DMS53 (cell line): ENCODE measurements at regions not wholly inside any gene's neighbourhood (a gene's known extent, or its start where the extent isn't known, plus 50 kb on each side); places are given as distances from the start of the nearest gene placed in this dataset.

Experiments used
- DNase-seq: peaks from one replicate; lab custom pipeline; 2025; lab: John Stamatoyannopoulos, UW

DNA sequence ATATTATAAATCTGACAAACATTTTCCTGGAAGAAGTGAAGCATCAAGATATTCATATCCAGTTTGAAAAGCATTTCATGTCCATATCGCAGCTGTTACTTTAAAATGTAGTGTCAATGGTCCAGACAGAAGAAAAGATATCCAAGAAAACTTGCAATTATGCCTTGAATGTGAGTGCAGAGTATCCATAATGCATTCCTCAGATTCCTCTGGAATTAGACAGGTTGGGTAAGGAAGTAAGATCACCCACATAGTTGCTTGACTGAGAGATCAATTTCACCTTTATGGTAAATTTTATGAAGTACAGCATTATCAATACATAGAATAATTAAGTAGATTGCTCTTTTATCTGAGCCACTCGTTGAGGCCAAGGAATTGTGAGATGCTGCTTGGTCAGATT, 327.0 kb upstream of the SLITRK5 start:
- no peak for DNase-seq

GRCh38 chr13:87355451-87355850, 315.7 kb upstream of the SLITRK5 start:
- no peak for DNase-seq

DNA sequence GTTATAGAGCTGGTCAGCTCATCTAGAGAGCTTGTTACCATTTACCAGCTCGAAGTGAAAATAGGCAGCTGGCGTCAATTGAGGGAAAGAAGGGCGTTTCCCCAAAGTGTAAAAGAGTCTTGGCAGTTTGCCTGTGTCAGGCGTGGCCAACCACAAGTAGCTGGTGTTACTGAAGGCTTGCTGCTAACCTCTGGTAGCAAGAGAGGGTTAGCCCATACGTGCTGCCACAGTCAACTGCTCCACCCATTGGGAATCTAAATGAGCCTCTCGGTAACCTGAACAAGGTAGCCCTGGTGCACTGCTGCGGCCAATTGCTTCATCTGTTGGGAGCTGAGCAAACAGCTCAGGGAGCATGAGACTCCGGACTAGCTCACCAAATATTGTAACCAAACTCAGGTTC, 314.9 kb upstream of the SLITRK5 start:
- no peak for DNase-seq

GRCh38 chr13:87358319-87358718, 312.9 kb upstream of the SLITRK5 start:
- DNase-seq, result no peak

DNA sequence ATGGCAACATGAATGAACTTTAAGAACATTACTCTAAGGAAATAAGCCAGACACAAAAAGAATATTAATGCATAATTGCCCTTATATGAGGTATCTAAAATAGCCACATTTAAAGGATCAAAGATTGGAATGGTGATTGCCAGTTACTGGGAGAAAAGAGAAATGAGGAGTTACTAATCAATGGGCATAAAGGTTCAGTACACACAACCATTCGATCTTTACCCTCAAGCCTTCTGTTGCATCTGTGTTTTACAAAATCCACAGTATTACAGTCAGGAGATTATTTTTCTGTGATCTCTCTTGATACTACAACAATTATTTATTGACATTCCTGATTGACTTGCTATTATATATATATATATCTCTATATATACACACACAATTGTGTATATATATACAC, 310.0 kb upstream of the SLITRK5 start:
- DNase-seq, result no peak

- DNase-seq, result no peak
Observed at GRCh38 chr13:87368639-87369038, 302.5 kb upstream of the SLITRK5 start.

DNA sequence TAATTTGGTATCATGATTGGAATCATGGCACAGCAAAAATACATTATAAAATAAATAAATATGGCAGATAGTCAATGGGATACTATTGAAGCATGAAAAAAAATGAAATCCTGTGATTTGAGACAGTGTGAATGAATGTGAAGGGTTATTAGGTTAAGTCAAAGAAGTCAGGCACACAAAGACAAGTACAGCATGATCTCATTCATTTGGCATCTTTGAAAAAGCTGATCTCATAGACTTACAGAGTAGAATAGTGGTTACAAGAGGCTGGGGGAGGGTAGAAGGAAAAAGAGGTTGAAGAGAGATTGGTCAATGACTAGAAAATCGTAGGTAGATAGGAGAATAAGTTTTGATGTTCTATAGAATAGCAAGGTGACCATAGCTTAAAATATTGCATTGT, 295.1 kb upstream of the SLITRK5 start:
- peak; percentile 3 for DNase-seq

DNA sequence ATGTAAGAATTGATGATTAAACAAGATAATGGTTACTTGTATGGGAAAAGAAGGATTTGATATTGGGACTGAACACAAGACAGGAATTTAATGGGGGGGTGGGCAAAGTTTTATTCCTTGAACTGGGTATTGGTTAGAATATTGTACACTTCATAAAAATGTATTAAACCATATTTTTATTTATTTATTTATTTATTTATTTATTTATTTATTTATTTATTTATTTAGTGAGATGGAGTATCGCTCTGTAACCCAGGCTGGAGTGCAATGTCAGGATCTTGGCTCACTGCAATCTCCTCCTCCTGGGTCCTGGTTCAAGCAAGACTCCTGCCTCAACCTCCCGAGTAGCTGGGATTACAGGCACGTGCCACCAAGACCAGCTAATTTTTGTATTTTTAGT, 287.1 kb upstream of the SLITRK5 start:
- no peak for DNase-seq

- no peak for DNase-seq
Observed at GRCh38 chr13:87393358-87393757, 277.8 kb upstream of the SLITRK5 start.

DNA sequence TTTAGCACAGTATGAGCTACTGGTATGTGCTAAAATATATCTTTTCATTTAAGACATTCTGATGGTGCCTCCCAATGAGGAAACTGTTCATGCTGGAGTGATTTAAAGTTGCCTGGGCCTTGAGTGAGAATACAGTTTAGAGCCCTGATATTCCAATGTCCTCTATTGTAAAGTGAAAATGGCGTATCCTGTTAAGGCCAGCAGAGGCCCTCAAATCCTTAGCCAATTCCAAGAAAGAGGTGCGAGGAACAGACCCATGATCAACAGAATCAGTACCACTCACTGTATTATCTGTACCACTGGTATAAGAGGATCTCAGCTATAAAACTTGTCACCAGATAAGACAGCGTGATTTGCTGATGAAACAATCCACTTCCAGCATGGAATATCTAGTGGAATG, 273.1 kb upstream of the SLITRK5 start:
- no peak for DNase-seq

GRCh38 chr13:87403748-87404432, 267.3 kb upstream of the SLITRK5 start:
- DNase-seq, result no peak

DNA sequence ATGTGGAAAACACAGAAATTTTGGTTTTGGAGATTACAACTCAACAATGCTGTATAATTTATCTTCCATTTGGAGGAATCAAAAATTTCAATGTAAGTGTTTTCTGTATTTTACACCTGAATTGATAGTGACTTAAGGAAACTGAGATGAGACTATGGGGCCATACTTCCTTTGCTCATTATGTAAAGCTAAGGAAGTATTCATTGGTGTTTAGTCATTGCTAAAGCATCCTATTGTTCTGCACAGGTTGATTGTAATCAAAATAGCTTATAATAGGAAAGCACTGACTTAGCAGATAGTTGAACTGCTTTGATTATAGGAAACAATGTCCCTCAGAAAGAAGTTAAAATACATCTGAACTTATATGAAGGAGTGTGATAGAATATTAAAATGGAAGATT, 244.4 kb upstream of the SLITRK5 start:
- no peak for DNase-seq

DNA sequence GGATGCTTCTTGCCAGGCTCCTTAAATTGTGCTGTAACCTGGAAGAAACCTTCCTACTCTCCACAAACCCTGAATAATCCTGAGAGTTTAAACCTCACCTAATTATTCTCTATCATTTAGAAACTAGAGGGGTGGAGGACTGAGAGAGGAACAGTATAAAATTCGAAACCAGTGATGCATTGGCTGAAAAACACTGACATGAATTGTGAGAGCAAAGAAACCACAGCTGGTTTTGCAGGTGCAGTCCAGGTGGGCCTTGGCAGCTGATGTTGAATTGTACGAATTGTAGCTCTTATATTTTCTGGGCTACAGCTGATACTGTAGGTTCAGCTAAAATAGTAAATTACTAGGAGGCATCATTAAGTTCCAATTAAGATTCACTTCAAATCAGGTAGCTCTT, 227.0 kb upstream of the SLITRK5 start:
- no peak for DNase-seq

DNA sequence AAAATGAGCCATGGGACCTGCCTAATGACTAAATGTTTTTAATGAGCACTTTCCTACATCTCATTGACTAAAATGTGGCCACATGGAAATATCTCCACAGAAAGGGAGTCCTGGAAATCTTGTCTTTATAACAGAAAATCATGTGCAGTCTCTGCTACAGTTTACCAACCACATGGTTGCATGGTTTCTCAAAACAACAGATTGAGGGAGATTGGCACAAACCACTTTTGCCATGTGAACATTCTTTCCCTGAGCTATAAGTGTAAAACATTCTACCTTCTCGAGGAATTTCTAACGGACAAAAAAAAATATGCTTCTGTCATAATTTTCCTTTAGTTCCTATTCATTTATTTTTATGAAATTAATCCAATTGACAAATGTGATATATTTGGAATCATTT, 218.9 kb upstream of the SLITRK5 start:
- no peak for DNase-seq

GRCh38 chr13:87453244-87453643, 217.9 kb upstream of the SLITRK5 start:
- no peak for DNase-seq

DNA sequence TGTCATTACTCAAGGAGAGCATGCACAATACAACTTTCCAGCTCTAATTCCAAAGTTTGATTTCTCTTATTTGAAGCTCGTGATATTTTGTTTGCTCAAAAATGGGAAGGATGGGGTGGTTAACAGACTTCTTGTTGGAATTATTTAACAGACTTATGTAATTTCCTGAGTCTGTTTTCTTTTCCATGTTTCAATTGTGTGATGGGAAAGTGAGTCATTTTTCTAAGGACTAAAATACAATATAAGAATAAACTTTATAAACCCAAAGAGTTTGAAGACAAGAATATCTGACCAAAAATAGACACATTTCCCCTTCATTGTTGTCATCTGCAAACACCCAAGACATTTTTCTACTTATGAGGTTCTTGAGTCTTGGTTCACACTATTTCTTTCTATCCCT, 211.8 kb upstream of the SLITRK5 start:
- no peak for DNase-seq

GRCh38 chr13:87497426-87497825, 173.7 kb upstream of the SLITRK5 start:
- no peak for DNase-seq

- no peak for DNase-seq
Observed at GRCh38 chr13:87498681-87499080, 172.5 kb upstream of the SLITRK5 start.

DNA sequence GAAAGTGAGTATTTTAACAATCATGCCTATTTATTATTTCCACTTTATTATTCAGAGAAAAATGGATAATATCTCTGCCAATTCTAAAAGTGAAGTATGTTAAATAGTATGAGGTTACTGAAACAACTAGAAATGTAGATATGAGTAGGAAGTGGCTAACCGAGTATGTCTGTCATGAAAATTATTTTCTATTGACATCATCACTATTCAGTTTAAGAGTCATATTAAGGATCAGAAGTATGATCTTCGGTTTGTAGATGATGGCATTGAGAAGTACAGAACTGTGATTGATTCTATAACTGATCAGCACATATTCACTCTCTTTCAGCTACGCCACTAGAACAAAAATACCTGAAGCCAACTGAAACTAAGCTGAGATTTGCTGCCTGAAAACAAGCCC, 146.4 kb upstream of the SLITRK5 start:
- DNase-seq, result no peak

- DNase-seq, result no peak
Observed at GRCh38 chr13:87533776-87534175, 137.4 kb upstream of the SLITRK5 start.

DNA sequence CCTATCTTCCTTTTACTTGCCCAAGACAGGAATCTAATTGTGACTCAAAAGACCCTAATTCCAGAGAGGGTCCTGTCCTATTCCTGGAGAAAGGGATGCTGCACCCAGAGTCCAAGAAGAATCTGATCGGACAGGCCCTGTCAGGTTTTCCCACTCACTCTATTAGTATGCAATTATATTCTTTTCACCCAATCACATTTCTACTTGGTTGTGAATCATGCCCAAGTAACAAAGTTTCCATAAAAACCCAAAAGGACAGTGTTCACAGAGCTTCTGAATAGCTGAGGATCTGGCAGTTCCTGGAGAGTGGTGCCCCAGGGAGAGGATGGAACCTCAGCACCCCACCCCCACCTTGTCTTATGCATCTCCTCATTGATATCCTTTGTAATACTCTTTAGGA, 135.3 kb upstream of the SLITRK5 start:
- DNase-seq, result no peak

- DNase-seq, result no peak
Observed at GRCh38 chr13:87536499-87536898, 134.7 kb upstream of the SLITRK5 start.

DNA sequence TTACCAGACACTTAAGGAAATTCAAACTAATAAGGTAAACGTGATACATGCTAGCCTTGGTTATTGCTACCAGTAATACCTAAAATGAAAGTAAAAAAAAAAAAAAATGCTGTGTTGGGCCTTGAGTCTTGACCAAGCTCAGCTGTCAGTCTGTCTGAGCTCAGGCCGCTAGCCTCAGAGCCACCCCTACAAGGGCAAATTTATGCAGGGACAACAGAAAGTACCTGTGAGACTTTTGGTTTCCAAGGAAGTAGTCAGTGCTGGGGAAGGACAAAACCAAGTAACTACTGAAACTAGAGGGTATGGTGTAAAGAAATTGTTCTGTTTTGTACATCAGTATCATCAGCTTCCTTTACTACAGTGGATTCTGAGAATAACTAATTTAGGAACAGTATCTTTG, 134.3 kb upstream of the SLITRK5 start:
- DNase-seq, result no peak

GRCh38 chr13:87537951-87538350, 133.2 kb upstream of the SLITRK5 start:
- DNase-seq, result no peak
